Hepatocyte (in vitro differentiated cells): ENCODE measurements at regions not wholly inside any gene's neighbourhood (a gene's known extent, or its start where the extent isn't known, plus 50 kb on each side); places are given as distances from the start of the nearest gene placed in this dataset.

Experiments
- DNase-seq: peaks from one replicate; pipeline ENCODE4 v3.0.0-alpha.2; 2016; ENCODE audit warnings: low spot score
- H2AFZ ChIP-seq: fragments of 200-600 bp; sonication (generic); 2 replicates; pipeline ENCODE4 v1.6.0; 2016; ENCODE audit warnings: antibody characterized with exemption, mild to moderate bottlenecking
- H3K27ac ChIP-seq: fragments of 200-600 bp; sonication (generic); 2 replicates; pipeline ENCODE4 v1.5.1; 2016; ENCODE audit warnings: mild to moderate bottlenecking
- H3K27me3 ChIP-seq: fragments of 200-600 bp; sonication (generic); 2 replicates; pipeline ENCODE4 v1.6.1; 2016
- H3K36me3 ChIP-seq: fragments of 200-600 bp; sonication (generic); replicated peaks from 2 replicates; pipeline ENCODE4 v1.5.1; 2016; ENCODE audit warnings: low read depth; ENCODE audit not compliant: insufficient read depth
- H3K4me1 ChIP-seq: fragments of 200-600 bp; sonication (generic); 2 replicates; pipeline ENCODE4 v1.5.1; 2016; ENCODE audit warnings: mild to moderate bottlenecking, moderate library complexity; ENCODE audit not compliant: insufficient read depth
- H3K4me2 ChIP-seq: fragments of 200-600 bp; sonication (generic); 2 replicates; pipeline ENCODE4 v1.6.0; 2016
- H3K4me3 ChIP-seq: fragments of 200-600 bp; sonication (generic); 2 replicates; pipeline ENCODE4 v1.5.1; 2016; ENCODE audit warnings: mild to moderate bottlenecking
- H3K79me2 ChIP-seq: fragments of 200-600 bp; sonication (generic); 2 replicates; pipeline ENCODE4 v1.6.0; 2017; ENCODE audit warnings: mild to moderate bottlenecking
- H3K9me2 ChIP-seq: fragments of 200-600 bp; sonication (generic); replicated peaks from 2 replicates; pipeline ENCODE4 v1.6.0; 2017; ENCODE audit warnings: mild to moderate bottlenecking; ENCODE audit not compliant: insufficient read depth
- H3K9me3 ChIP-seq: fragments of 200-600 bp; sonication (generic); 2 replicates; pipeline ENCODE4 v1.5.1; 2016; ENCODE audit warnings: low read depth, mild to moderate bottlenecking
- H4K20me1 ChIP-seq: fragments of 200-600 bp; sonication (generic); 2 replicates; pipeline ENCODE4 v1.6.0; 2016; ENCODE audit warnings: mild to moderate bottlenecking; ENCODE audit not compliant: insufficient read depth, poor library complexity, severe bottlenecking
- EZH2 ChIP-seq: fragments of 200-600 bp; sonication (generic); IDR thresholded peaks from 2 replicates; pipeline ENCODE4 v1.6.1; 2016; ENCODE audit warnings: antibody characterized with exemption, mild to moderate bottlenecking, borderline replicate concordance
- EZH2phosphoT487 ChIP-seq: fragments of 200-600 bp; sonication (generic); IDR thresholded peaks from one replicate; pipeline ENCODE4 v1.6.1; 2018; ENCODE audit warnings: antibody characterized with exemption, mild to moderate bottlenecking, low read depth, moderate library complexity; ENCODE audit not compliant: unreplicated experiment, severe bottlenecking
- whole genome bisulfite sequencing: methylation state at CpG from one replicate; pipeline ENCODE4 v1.1.6; 2016; ENCODE audit warnings: low lambda C conversion rate; ENCODE audit errors: missing lambda C conversion rate; 5-methylcytosine and 5-hydroxymethylcytosine counted together
- TF ChIP-seq, protein P1 (sequence below): fragments of 200-600 bp; sonication (generic); IDR thresholded peaks from 2 replicates; pipeline ENCODE4 v1.5.1; 2016; ENCODE audit warnings: antibody characterized with exemption, mild to moderate bottlenecking; ENCODE audit not compliant: poor library complexity

DNA sequence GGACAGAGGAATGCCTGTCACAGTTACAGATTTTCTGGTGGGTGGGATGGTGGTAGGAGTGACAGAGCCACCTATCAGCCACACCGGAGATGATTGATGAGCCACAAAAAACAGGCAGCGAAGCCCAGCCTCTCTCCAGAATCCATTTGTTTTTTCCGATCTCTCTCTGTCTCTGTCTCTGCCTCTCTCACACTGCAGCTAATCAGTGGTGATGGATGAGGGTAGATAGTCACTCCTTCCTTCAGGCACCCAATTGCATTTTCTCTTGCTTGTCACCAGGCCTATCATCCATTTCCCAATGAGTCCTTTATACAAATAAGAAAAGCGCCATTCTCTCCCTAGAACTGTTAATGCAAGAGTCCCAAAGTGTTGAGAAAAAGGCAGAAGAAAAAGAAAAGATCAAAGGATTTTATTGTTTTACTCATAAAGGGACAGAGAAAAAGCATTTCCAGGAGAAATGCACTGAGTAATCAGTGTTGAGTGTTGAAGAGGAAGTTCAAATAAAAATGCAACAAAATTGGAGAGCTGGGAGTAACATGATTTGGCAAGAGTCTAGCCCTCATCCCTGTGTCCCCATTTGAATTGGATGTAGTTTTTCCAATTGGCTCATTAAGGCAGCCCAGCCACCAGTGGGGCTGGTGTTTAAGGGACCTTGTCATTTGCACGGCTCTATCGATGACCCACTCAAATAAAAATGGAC is 1089.3 kb downstream of the TUSC7 start:
- no peak for TF ChIP-seq EZH2
- TF ChIP-seq, protein P1, sequence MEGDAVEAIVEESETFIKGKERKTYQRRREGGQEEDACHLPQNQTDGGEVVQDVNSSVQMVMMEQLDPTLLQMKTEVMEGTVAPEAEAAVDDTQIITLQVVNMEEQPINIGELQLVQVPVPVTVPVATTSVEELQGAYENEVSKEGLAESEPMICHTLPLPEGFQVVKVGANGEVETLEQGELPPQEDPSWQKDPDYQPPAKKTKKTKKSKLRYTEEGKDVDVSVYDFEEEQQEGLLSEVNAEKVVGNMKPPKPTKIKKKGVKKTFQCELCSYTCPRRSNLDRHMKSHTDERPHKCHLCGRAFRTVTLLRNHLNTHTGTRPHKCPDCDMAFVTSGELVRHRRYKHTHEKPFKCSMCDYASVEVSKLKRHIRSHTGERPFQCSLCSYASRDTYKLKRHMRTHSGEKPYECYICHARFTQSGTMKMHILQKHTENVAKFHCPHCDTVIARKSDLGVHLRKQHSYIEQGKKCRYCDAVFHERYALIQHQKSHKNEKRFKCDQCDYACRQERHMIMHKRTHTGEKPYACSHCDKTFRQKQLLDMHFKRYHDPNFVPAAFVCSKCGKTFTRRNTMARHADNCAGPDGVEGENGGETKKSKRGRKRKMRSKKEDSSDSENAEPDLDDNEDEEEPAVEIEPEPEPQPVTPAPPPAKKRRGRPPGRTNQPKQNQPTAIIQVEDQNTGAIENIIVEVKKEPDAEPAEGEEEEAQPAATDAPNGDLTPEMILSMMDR: no peak
- TF ChIP-seq EZH2phosphoT487: no peak
- H3K79me2 ChIP-seq: no peaks in the 10 kb centered on the region
- no peaks in the 10 kb centered on the region for H3K9me2 ChIP-seq
- H3K9me3 ChIP-seq: no peaks in the 10 kb centered on the region
- H3K4me1 ChIP-seq: no peaks in the 10 kb centered on the region
- H4K20me1 ChIP-seq: no peaks in the 10 kb centered on the region
- no peaks in the 10 kb centered on the region for H3K27me3 ChIP-seq
- H3K27ac ChIP-seq: no peak overlapping the region
- no peak for DNase-seq
- no peak overlapping the region for H3K4me2 ChIP-seq
- H3K4me3 ChIP-seq: no peak overlapping the region
- H3K36me3 ChIP-seq: no peaks in the 10 kb centered on the region
- H2AFZ ChIP-seq: no peak overlapping the region
- 88% methylated on average over 6 of the region's 6 CpGs for WGBS

DNA sequence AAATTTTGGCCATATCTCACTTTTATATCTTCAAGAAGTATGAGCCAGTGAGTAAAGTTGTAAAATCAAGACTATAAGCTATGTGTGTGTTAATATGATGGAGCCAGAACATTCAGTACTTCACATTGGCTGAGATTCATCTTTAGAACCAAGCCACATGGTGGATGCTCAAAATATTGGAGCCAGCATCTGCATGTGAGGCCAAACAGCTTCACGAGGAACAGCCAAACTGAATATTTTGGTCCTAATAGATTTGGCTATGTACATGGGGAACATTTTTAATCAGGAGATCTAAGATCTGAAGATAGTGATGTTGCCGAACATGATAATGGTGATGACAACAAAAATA is 1089.8 kb downstream of the TUSC7 start:
- DNase-seq: no peak
- H3K4me3 ChIP-seq: no peak overlapping the region
- 94% methylated on average over 2 of the region's 2 CpGs for WGBS
- no peaks in the 10 kb centered on the region for H3K27me3 ChIP-seq
- H3K27ac ChIP-seq: no peak overlapping the region
- H3K79me2 ChIP-seq: no peaks in the 10 kb centered on the region
- TF ChIP-seq, protein P1: no peak
- TF ChIP-seq EZH2phosphoT487 (no peak), EZH2 (no peak)
- H3K4me2 ChIP-seq: no peak overlapping the region
- H3K9me3 ChIP-seq: no peaks in the 10 kb centered on the region
- no peaks in the 10 kb centered on the region for H4K20me1 ChIP-seq
- no peaks in the 10 kb centered on the region for H3K9me2 ChIP-seq
- no peaks in the 10 kb centered on the region for H3K36me3 ChIP-seq
- no peak overlapping the region for H2AFZ ChIP-seq
- no peaks in the 10 kb centered on the region for H3K4me1 ChIP-seq

DNA sequence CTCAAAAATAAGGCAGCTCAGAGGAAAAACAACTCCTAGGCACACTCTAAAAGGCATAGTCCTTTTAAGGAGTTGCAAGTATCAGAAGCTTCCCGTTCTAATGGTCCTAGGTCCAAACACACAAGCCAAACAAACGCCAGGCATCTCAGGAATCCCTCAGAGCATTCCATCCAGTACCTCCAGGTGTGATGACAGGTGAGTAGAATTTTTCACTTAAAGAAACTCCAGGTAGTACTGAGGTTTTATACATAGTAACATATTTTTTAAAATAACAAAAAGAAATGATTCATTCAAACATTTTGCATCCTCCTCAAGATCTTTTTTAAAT is 1092.3 kb downstream of the TUSC7 start:
- Histone ChIP-seq H3K4me1 (no peaks in the 10 kb centered on the region), H3K79me2 (no peaks in the 10 kb centered on the region), H3K9me2 (no peaks in the 10 kb centered on the region), H3K27me3 (no peaks in the 10 kb centered on the region), H3K4me3 (no peak overlapping the region), H2AFZ (no peak overlapping the region), H3K36me3 (no peaks in the 10 kb centered on the region), H3K9me3 (no peaks in the 10 kb centered on the region), H4K20me1 (no peaks in the 10 kb centered on the region), H3K4me2 (no peak overlapping the region), H3K27ac (no peak overlapping the region)
- 18% methylated on average over 2 of the region's 2 CpGs for WGBS
- TF ChIP-seq, protein P1: no peak
- TF ChIP-seq EZH2phosphoT487: no peak
- DNase-seq: no peak
